ENCODE measurements at regions not wholly inside any gene's neighbourhood (a gene's known extent, or its start where the extent isn't known, plus 50 kb on each side); places are given as distances from the start of the nearest gene placed in this dataset.
"Not testable (repeated sequence)": the region's sequence is repeated elsewhere in the genome, so short reads cannot be mapped to it uniquely, and the experiment has no call there.

GRCh38 chr4:57875829-57876392 lies 765.7 kb upstream of the IGFBP7 start:
- DNase-seq (ENCODE audit: low spot score), result no peak

DNA sequence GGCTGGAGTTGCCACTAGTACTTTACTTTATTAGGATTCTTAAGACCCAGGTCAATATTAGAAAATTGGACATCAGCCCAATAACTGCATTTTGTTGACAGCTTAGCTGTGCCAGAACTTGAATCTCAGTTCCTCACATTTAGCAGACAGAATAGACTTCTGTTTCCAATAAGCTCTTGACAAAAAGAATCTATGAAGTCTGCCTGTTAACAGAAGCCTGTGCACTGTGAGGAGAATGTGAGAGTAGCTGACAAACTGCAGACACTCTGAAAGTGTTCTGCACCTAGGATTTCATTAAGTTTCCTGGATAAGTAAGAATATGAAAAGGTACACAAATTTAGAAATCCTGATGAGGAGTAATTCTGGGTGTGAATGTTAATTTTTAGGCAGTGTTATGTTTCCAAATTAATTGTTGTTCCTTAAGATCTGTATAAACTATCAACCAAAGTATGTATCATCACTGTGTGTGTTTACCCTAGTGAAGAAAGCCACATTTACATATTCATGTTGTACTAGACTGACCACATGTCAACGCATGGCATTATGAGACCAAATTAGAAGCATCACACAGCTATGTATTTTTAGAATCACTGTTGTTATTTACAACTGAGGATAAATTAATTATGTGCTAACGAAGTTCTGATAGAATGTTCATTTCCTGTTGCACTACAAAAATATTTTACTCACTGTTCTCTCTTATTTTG lies 756.4 kb upstream of the IGFBP7 start:
- no peak for DNase-seq (ENCODE audit: low spot score)

DNA sequence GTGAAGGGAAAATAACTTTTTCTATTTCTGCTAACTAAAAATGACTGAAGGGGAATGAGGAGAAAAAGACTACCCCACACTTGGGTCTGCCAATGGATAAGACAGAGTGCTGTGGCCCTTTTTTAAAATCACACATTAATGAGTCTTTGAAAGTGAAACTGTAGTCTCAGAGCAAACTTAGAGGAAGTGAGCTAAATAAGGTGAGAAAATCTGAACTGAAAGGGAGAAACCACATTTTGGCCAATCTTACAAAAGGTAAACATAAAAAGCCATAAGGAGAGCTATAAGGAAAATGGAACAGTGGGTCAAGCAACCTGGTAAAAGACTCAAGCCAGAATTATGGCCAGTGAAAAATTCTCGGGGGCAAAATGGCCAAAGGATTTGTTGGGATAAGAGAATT lies 755.1 kb upstream of the IGFBP7 start:
- no peak for DNase-seq (ENCODE audit: low spot score)

GRCh38 chr4:57854748-57855147 lies 744.6 kb upstream of the IGFBP7 start:
- no peak for DNase-seq (ENCODE audit: low spot score)

DNA sequence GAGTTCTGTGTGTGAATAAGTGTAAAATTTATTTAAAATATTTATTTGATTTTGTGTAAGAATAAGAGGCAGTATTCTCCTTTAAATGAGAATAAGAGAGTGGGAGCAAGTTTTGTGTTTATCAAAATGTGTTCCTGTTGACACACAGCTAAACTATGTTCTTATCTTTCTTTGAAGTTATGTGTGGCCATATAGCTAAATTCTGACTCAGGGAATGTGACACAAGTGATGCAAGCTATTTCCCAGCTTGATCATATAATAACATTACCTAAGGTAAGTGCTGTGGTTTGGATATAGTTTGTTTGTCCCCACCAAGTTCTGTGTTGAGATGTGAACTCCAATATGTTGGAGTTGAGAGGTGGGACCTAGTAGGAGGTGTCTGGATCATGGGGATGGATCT lies 740.0 kb upstream of the IGFBP7 start:
- DNase-seq (ENCODE audit: low spot score), result no peak

GRCh38 chr4:57832083-57832482 lies 721.9 kb upstream of the IGFBP7 start:
- no peak for DNase-seq (ENCODE audit: low spot score)

- DNase-seq (ENCODE audit: low spot score), result no peak
Measured at GRCh38 chr4:57789666-57790065, 679.5 kb upstream of the IGFBP7 start.

- DNase-seq (ENCODE audit: low spot score), result no peak
Measured at GRCh38 chr4:57777876-57778275, 667.7 kb upstream of the IGFBP7 start.

- DNase-seq (ENCODE audit: low spot score), result no peak
Measured at GRCh38 chr4:57774681-57775080, 664.5 kb upstream of the IGFBP7 start.

GRCh38 chr4:57774171-57774570 lies 664.0 kb upstream of the IGFBP7 start:
- no peak for DNase-seq (ENCODE audit: low spot score)

DNA sequence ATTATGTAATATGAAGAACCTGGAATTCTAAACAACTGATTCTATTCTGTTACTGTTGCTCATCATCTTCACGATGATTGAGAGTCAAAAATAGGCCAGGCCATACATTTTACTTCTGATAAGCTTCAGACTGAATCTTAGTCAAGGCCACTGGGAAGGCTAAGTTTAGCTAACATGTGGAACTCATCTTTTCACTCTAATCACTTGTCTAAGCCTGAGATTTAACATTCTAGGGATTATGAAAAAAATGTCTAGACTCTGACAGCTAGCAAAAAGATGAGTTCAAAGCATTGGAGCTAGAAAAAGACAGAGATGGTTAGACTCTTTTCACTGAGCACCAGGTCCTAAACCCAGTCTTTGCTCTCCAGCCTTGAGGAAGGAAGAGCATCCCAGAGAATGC lies 656.2 kb upstream of the IGFBP7 start:
- DNase-seq (ENCODE audit: low spot score), result no peak

- no peak for DNase-seq (ENCODE audit: low spot score)
Measured at GRCh38 chr4:57764856-57765255, 654.7 kb upstream of the IGFBP7 start.

DNA sequence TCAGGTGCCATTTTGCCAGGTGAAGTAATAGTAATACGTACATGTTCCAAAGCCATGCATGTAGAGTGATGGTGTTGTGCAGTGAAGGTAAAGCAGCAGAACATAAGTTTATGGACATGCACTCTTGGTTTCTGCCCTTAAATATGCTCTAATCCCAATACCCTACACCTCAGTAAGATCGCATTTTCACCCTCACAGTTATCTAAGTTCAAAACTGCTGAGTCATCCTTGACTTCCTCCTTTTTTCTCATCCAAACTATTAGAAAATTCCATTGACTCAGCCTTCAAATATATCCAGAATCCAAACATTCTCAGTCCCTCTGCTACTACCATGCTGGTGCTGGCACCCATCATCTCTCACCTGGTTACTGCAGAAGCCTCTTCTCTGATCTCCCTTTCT lies 652.9 kb upstream of the IGFBP7 start:
- peak; percentile 4 for DNase-seq (ENCODE audit: low spot score)

GRCh38 chr4:57740625-57741190 lies 630.5 kb upstream of the IGFBP7 start:
- DNase-seq (ENCODE audit: low spot score), result no peak

- DNase-seq (ENCODE audit: low spot score), result no peak
Measured at GRCh38 chr4:57736781-57737180, 626.6 kb upstream of the IGFBP7 start.

DNA sequence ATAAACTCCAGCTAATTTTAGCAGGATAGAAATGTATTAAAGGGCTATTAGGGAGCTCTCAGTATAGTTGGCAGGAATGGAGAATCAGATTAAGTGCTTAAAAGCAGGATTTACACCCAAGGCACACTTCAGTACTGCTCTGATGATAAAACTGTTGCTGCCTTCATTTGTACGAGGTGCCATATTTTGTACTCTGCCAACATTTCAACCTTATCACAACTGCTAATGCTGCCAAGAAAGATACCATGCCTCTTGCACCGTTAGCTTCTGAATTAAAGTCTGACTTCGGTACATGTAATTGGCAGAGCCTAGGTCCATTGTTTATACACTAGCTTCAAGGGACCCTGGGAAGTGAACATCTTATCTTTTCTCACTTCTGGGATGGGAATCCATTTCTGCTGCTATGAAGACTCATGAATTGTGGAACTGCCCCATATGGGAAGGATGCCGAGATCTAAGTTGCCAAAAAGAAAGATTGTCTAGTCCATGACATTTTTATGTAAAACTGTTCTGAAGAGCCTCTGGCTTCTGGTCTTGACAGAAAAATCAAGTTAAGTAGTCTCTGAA lies 624.0 kb upstream of the IGFBP7 start:
- DNase-seq (ENCODE audit: low spot score), result no peak

- not testable (repeated sequence) for DNase-seq (ENCODE audit: low spot score)
Measured at GRCh38 chr4:57729775-57730570, 619.8 kb upstream of the IGFBP7 start.

DNA sequence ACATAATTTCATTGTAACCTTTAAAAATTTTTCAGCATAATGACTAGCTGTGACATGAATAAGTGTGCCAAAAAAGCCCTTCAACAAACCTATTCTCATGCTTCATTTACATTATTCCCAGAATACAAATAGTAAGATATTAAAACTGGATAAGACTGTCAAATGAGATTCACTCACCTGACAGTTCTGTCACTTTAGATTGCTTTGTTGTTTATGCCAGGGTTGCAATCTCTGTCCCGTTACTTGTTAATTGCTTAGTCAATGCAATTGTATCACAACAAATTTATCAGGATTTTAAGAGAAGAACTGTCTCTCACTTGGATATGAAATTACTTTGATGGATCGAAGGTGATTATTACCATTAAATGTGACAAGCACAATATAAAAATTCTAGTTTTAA lies 616.0 kb upstream of the IGFBP7 start:
- DNase-seq (ENCODE audit: low spot score), result no peak

DNA sequence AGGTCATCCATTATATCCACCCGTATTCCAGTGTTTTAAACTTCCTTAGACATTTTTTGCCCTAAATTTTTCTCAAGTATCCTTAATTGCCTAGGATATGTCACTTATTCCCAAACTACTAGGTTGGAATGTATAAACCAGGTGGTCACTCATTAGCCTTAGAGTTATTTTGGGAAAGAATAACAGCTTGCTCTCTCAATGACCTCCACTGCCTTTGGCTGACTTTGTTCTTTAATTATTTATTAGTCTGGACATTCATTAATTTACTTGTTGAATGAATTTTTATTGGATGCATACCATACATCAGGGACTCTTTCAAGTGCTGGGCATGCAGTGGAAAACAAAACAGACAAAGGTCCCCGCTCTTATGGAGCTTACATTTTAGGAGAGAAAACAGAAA lies 609.3 kb upstream of the IGFBP7 start:
- DNase-seq (ENCODE audit: low spot score), result no peak

DNA sequence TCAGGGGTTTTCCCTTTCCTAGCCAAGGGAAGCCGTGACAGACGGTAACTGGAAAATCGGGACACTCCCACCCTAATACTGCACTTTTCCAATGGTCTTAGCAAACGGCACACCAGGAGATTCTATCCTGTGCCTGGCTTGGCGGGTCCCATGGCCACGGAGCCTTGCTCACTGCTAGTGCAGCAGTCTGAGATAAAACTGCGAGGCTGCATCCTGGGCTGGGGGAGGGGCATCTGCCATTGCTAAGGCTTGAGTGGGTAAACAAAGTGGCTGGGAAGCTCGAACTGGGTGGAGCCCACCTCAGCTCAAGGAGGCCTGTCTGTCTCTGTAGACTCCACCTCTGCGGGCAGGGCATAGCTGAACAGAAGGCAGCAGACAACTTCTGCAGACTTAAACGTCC lies 604.1 kb upstream of the IGFBP7 start:
- not testable (repeated sequence) for DNase-seq (ENCODE audit: low spot score)

GRCh38 chr4:57710053-57710452 lies 599.9 kb upstream of the IGFBP7 start:
- DNase-seq (ENCODE audit: low spot score), result no peak

GRCh38 chr4:57691370-57691769 lies 581.2 kb upstream of the IGFBP7 start:
- no peak for DNase-seq (ENCODE audit: low spot score)

Data from RKO (cell line).